T-helper 2 cell (primary cell): ENCODE measurements at regions not wholly inside any gene's neighbourhood (a gene's known extent, or its start where the extent isn't known, plus 50 kb on each side); places are given as distances from the start of the nearest gene placed in this dataset.

Source experiments
- DNase-seq, 5 experiments: peaks; one replicate each; pipeline versions ENCODE4 v3.0.0 to v3.0.0-alpha.2; 2012 to 2022

DNA sequence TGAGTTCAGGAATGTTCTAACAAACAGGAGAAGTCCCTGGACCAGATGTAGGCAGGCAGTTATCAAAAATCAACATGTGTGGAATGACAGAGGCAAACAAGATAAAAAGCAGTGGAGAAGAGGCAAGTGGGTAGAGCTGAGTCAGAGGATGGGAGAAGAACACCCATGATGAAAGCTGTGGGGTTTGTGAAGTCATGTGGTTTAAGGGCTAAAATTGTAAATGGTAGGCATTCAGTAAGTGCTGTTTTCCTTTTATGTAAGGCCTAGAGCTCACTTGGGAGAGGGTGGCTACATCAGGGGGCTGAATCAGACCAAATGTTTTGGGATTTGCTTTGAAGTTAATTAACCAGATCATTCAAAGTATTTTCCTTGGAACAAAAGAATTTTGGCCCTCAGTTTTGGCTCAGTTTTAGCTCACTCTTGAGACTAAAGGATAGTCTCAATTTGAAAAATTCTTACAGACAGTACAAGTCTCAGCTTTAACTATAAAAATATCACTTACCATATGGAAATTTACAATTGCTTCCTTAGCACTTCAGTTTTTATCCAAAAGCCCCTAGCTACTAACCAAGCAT is 114.5 kb upstream of the PCDH7 start:
- DNase-seq, result no peak

DNA sequence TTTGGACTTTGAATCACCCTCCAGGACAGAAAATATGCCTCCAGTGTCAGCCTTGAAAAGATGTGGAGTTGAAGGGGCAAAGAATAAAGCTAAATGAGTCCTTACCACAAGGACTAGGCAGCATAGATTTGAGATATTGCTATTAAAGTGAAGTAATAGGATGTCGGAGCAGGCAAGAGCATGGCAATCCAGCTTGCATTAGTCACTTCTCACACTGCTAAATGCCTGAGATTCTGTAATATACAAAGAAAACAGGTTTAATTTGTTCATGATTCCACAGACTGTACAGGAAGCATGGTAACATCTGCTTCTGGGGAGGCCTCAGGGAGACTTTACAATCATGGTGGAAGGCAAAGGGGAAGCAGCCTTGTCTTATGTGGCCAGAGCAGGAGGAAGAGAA is 109.8 kb upstream of the PCDH7 start:
- DNase-seq, result no peak

DNA sequence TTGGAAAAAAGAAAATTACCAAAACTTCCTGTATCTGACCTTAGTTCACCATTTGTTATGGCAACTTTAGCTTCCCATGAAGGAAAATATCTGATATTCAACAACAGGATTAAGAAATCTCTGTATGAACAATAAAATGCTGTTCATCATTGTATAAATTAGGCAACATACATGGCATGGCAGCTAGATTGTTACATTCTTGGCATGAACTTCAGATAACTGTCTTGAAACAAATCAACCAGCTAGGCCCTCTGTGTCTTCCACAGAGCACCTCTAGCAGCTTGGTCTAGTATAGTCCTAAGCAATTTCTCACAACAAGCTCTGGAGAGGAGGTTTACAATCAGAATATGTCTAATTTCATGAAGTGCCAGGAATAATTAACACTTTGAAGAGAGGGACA is 105.4 kb upstream of the PCDH7 start:
- no peak for DNase-seq

DNA sequence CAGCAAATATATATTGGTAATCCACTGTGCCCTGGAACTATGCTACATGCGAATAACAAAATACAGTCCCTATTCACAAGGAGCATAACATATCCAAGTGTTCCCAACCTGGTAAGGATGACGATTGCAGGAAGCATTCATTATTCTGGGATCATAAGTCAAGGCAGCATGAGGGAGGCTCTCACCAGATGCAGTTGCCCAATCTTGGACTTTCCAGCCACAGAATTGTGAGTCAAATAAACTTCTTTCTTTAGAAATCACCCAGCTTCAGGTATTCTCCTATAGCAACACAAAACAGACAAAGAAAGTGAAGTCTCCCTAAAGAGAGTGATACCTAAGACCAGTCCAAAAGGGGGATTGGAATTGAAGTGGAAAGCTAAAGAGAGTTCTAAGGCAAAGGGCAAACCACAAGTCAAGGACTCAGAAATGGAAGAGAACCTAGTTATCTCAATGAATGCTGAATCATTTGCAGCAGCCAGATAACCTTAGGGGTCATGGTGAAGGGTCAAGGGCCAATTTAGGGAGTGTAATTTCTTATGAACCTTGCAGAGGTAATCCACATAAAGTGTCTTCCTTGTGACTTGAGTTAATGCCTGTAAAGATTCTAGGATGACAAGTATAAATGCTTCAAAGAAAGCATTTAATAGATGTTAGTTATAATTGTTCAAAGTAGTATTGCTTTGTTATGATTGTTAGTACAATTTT is 103.1 kb upstream of the PCDH7 start:
- DNase-seq, result no peak

DNA sequence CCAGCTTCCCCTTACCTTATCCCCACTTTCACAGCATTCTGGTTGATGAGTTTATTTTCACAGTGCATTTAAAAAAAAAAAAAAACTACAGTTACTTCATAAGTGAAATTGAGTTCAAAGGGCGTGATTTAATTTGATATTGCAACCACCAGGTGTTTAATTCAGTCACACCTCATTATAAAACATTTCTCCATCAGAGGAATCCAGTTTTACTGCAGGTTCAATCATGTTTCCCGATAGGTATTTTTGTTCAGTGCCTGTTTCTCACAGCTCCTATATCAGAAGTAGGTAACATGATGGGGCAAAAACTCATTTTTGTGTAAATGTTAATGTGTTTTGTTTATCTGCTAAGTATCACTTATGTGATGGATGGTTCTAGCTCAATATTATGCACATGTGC is 102.3 kb upstream of the PCDH7 start:
- no peak for DNase-seq

DNA sequence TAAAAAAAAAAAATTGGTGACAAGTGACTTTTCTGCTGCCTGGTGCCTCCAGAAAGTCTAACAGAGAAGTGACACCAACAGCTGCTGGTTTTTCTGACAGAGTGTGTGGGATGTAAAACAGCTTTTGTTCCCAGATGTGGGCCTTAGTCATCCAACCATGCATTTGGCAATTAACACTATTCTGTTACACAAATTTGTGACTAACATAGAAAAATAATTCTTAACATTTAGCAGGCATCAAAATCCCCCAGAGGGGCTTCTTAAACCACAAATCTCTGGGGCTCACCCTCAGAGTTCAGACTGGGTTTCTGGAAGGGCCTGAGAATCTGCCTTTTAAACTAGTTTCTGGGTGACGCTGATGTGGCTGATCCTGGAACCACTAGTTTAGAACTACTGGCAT is 100.5 kb upstream of the PCDH7 start:
- no peak for DNase-seq

DNA sequence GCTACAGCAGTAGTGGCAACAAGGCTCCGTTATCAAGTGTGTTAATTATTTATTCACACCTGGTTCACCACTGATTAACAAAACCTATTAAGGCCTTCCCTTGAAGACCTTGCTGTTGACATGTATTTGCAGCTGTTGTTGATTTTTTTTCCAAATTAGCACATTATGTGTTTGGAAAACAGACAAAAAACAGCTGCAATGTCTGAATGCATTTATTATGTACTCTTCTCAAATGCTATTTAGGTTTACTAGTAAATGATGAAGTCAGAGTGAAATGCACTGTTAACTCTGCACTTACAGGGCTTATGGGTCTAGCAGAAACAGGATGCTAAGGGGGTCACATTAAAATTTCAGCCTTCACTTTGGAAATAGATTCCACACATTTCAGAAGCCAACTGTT is 99.5 kb upstream of the PCDH7 start:
- DNase-seq, result no peak

DNA sequence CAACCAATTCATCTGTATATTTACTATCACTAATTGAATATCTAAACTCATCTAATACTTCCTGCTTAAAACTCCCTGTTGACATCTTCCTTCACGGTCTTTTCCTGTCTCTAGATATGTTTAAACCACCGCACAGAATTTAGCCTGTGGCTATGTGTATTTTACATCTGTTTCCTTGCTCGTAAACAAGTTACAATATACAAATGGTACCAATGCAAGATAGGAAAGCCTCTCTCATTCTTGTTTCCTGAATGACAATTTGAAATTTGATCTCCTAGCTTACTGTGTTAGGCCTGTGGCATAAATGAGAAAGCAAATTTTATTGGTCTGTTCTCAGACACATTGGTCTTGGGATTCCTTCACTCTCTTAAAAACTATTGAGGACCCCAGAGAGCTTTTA is 89.7 kb upstream of the PCDH7 start:
- no peak for DNase-seq

DNA sequence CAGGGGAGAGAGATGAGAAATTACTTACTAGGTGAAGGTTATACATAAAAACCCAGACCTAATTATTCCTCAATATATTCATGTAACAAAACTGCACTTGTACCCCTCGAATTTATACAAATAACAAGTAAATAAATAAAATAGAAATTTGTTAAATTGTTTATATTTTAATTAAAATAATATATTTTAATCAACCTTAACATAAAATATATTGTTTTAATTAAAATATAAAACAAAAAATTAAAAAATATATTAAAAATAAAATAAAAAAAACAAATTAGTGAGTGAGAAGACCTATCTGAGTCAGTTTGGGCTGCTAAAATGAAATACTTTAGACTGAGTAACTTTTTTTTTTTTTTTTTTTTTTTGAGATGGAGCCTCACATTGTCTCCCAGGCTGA is 87.4 kb upstream of the PCDH7 start:
- DNase-seq, result no peak

DNA sequence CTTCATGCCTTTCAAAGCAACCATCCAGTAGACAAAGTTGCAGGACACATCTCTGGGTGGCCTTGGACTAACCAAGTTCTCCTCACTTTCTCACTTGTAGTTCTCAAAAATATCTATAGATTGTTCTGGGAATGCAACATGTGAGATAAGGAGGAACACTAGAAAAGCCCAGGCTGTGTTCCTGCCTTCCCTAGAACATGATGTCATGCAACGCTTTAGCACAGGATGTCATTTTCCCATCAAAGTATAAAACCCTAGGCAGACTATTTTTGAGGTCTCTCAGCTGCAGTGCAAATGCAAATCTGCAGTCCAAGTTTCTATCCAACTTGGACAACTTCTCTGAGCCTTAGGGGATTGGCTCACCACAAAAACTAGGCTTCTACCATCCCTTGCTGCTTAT is 78.8 kb upstream of the PCDH7 start:
- DNase-seq, result no peak

DNA sequence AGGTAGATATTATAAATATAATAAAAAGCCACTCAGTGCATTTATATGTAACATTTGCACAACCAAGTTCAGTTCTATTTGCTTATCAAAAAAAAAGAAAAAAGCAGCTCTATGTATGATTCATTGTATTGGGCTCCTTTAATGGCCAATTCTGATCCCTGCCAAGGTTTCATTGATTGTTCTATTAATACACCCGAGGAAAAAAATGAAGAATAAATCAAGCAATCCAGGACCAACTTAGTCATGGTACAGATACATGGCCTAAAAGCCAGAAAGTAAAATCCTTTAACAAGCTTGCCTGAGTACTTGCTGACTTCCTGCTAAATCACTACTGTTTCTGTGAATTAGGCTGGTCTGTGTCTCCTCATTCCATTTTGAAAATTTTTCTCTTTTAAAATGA is 77.6 kb upstream of the PCDH7 start:
- DNase-seq, result no peak

DNA sequence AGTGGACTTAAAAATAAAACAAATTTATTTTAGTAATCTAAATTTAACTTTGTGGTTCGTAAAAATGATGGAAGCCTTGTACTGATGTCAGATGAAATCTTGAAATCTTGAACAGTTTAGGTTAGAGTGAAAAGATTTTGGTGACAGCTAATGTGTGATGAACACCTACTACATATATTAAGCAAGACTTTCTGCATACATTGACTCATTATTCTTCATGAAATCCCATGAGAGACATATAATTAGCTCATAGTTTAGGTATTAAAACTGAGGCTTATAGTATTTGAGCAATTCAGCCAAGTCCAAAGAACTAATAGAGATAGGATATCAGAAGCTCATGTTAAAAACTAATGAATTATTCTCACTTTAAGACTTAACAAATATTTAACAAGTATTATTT is 66.9 kb upstream of the PCDH7 start:
- no peak for DNase-seq

DNA sequence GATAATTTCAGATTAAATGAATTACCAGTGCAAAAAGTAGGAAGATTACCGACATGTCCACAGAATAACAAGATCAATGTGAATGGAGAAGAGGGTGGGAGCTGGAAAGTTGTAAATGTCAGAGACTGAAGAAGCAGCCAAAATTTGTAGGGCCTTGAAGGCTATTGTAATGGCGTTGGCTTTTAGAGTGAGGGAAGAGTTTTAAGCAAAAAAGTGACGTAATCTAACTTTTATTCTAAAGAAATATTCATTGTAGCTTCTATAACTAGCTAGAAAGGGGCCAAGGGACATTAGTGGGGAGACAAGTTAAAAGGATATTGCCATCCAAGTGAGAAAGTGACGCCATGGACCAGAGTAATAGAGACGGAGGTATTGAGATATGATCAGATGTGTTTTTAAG is 63.3 kb upstream of the PCDH7 start:
- DNase-seq, result no peak

DNA sequence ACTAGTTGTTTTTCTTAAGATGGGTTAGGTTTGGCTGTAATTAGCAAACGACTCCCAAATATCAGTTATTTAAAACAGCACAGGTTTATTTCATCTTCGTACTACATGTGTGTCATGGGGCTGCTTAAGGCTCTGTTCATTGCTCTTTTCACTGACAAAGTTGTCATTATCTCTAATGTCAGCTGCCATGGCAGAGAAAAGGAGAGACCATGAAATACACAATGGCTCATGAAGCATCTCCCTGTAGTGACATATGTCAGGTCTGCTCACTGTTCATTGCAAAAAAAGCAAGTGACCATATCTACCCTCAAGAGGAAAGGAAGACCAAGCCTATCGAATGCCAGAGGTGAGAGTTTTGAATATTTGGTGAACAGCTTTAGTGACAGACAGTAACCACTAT is 52.2 kb upstream of the PCDH7 start:
- no peak for DNase-seq

DNA sequence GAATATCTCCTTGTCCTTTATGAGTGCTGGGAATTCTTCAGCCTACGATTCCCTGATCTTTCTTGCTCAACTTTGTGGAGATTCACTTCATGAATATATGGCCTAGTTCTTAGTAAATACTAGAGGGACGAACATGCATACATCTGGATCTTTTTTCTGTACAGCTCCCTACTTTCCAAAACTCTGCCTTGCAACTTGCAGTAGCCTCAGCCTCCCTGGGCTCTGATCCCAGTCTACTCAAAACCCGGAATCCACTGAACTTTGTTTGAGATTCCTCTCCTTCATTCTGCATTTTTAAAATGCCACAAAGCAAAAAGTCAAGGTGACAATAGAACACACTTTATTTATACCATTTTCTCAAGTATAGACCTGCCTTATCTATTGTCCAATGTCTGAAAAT is 50.0 kb upstream of the PCDH7 start:
- DNase-seq, result no peak
